Cardiac septum (tissue), 1 donor: ENCODE measurements at regions not wholly inside any gene's neighbourhood (a gene's known extent, or its start where the extent isn't known, plus 50 kb on each side); places are given as distances from the start of the nearest gene placed in this dataset.
"Not testable (repeated sequence)": the region's sequence is repeated elsewhere in the genome, so short reads cannot be mapped to it uniquely, and the experiment has no call there.

Source experiments
- DNase-seq: peaks from one replicate; pipeline ENCODE4 v3.0.0-alpha.2; 2020; ENCODE audit warnings: low spot score
- intact Hi-C: fragments of 100-400 bp; cut with DNase I; formaldehyde crosslinking; loops from one replicate; pipeline ENCODE4 v1.14.0; 2022
- donor health status: DM: no; HTN: no; CAD: no.

- intact Hi-C loops: no loop called here
- no peak for DNase-seq
Measured at GRCh38 chr2:78109272-78109671, 587.1 kb upstream of the LRRTM4 start.

- intact Hi-C loops: no loop called here
- no peak for DNase-seq
Measured at GRCh38 chr2:78115291-78115690, 593.1 kb upstream of the LRRTM4 start.

- intact Hi-C loops: no loop called here
- no peak for DNase-seq
Measured at GRCh38 chr2:78118037-78118436, 595.9 kb upstream of the LRRTM4 start.

- intact Hi-C loops: no loop called here
- DNase-seq: no peak
Measured at GRCh38 chr2:78120275-78120674, 598.1 kb upstream of the LRRTM4 start.

- intact Hi-C loops: no loop called here
- no peak for DNase-seq
Measured at GRCh38 chr2:78125042-78125441, 602.9 kb upstream of the LRRTM4 start.

GRCh38 chr2:78127424-78127823 lies 605.2 kb upstream of the LRRTM4 start:
- intact Hi-C loops: no loop called here
- no peak for DNase-seq

GRCh38 chr2:78132391-78133370 lies 610.5 kb upstream of the LRRTM4 start:
- DNase-seq: no peak
- intact Hi-C loops: no loop called here

- intact Hi-C loops: no loop called here
- DNase-seq: no peak
Measured at GRCh38 chr2:78145395-78145996, 623.3 kb upstream of the LRRTM4 start.

- no peak for DNase-seq
- intact Hi-C loops: no loop called here
Measured at GRCh38 chr2:78145997-78146722, 624.0 kb upstream of the LRRTM4 start.

- DNase-seq: no peak
- intact Hi-C loops: no loop called here
Measured at GRCh38 chr2:78147466-78147865, 625.3 kb upstream of the LRRTM4 start.

GRCh38 chr2:78154586-78154985 lies 632.4 kb upstream of the LRRTM4 start:
- DNase-seq: no peak
- intact Hi-C loops: no loop called here

GRCh38 chr2:78162202-78162601 lies 640.0 kb upstream of the LRRTM4 start:
- no peak for DNase-seq
- intact Hi-C loops: no loop called here

GRCh38 chr2:78172157-78172556 lies 650.0 kb upstream of the LRRTM4 start:
- intact Hi-C loops, DNase-seq: not testable (repeated sequence)

- intact Hi-C loops: no loop called here
- no peak for DNase-seq
Measured at GRCh38 chr2:78175645-78176044, 653.5 kb upstream of the LRRTM4 start.

- DNase-seq: no peak
- intact Hi-C loops: no loop called here
Measured at GRCh38 chr2:78201064-78201575, 678.9 kb upstream of the LRRTM4 start.

GRCh38 chr2:78202366-78202765 lies 680.2 kb upstream of the LRRTM4 start:
- no peak for DNase-seq
- intact Hi-C loops: no loop called here

GRCh38 chr2:78202986-78203670 lies 681.0 kb upstream of the LRRTM4 start:
- no peak for DNase-seq
- intact Hi-C loops: no loop called here

- DNase-seq: no peak
- intact Hi-C loops: no loop called here
Measured at GRCh38 chr2:78218066-78218465, 695.9 kb upstream of the LRRTM4 start.

GRCh38 chr2:78237704-78238103 lies 715.5 kb upstream of the LRRTM4 start:
- intact Hi-C loops: no loop called here

More at GRCh38 chr2:78237704-78238103, 715.5 kb upstream of the LRRTM4 start:
- no peak for DNase-seq
